Activated CD8-positive, alpha-beta memory T cell treated with anti-CD3 and anti-CD28 coated beads for 48 hours (primary cell): ENCODE measurements at regions not wholly inside any gene's neighbourhood (a gene's known extent, or its start where the extent isn't known, plus 50 kb on each side); places are given as distances from the start of the nearest gene placed in this dataset.
"Not testable (repeated sequence)": the region's sequence is repeated elsewhere in the genome, so short reads cannot be mapped to it uniquely, and the experiment has no call there.

Experiments
- DNase-seq, 3 experiments: peaks; one replicate each; pipeline ENCODE4 v3.0.0-alpha.2; 2020; ENCODE audit warnings: low read depth in 2 of 3, low spot score in 2 of 3

- no peak for DNase-seq
Observed at GRCh38 chr6:112459758-112460304, 112.7 kb downstream of the RFPL4B start.

- no peak for DNase-seq
Observed at GRCh38 chr6:112464901-112465665, 118.0 kb downstream of the RFPL4B start.

- no peak for DNase-seq
Observed at GRCh38 chr6:112466373-112467151, 119.4 kb downstream of the RFPL4B start.

- no peak for DNase-seq
Observed at GRCh38 chr6:112468359-112468758, 121.2 kb downstream of the RFPL4B start.

GRCh38 chr6:112469306-112469705 lies 122.2 kb downstream of the RFPL4B start:
- DNase-seq: no peak

GRCh38 chr6:112470376-112470775 lies 123.2 kb downstream of the RFPL4B start:
- no peak for DNase-seq

- no peak for DNase-seq
Observed at GRCh38 chr6:112470950-112471349, 123.8 kb downstream of the RFPL4B start.

GRCh38 chr6:112475083-112475482 lies 128.0 kb downstream of the RFPL4B start:
- DNase-seq: no peak

- no peak for DNase-seq
Observed at GRCh38 chr6:112477125-112477524, 130.0 kb downstream of the RFPL4B start.

GRCh38 chr6:112478036-112478435 lies 130.9 kb downstream of the RFPL4B start:
- DNase-seq: no peak

- DNase-seq: not testable (repeated sequence)
Observed at GRCh38 chr6:112479975-112480374, 132.8 kb downstream of the RFPL4B start.

- no peak for DNase-seq
Observed at GRCh38 chr6:112480553-112480952, 133.4 kb downstream of the RFPL4B start.

- no peak for DNase-seq
Observed at GRCh38 chr6:112481211-112481610, 134.1 kb downstream of the RFPL4B start.

GRCh38 chr6:112482373-112482772 lies 135.2 kb downstream of the RFPL4B start:
- no peak for DNase-seq

- no peak for DNase-seq
Observed at GRCh38 chr6:112485120-112485826, 138.1 kb downstream of the RFPL4B start.

GRCh38 chr6:112485827-112486212 lies 138.7 kb downstream of the RFPL4B start:
- no peak for DNase-seq

GRCh38 chr6:112486454-112486853 lies 139.3 kb downstream of the RFPL4B start:
- no peak for DNase-seq

GRCh38 chr6:112488238-112488637 lies 141.1 kb downstream of the RFPL4B start:
- DNase-seq: no peak

- DNase-seq: no peak
Observed at GRCh38 chr6:112501705-112502104, 154.6 kb downstream of the RFPL4B start.

- DNase-seq: no peak
Observed at GRCh38 chr6:112502351-112503090, 155.4 kb downstream of the RFPL4B start.

GRCh38 chr6:112503091-112503596 lies 156.0 kb downstream of the RFPL4B start:
- DNase-seq: no peak
